K562 (cell line): ENCODE measurements at regions not wholly inside any gene's neighbourhood (a gene's known extent, or its start where the extent isn't known, plus 50 kb on each side); places are given as distances from the start of the nearest gene placed in this dataset.
A peak's percentile ranks its signal among the peaks of the same experiment; 100 is the strongest.

Source experiments
- BRCA1 ChIP-seq, 2 experiments: fragments of 450-650 bp in 1 of 2; sonication (generic) in 1 of 2; formaldehyde crosslinking in 1 of 2; IDR thresholded peaks; 2 replicates each; pipeline versions ENCODE4 v1.5.0 to v1.6.1; 2017 to 2020; ENCODE audit warnings: mild to moderate bottlenecking in 1 of 2, missing genetic modification reagents in 1 of 2
- CBFA2T2 ChIP-seq: fragments of 450-650 bp; conservative IDR thresholded peaks from 2 replicates; pipeline ENCODE4 v1.6.1; 2017; ENCODE audit warnings: mild to moderate bottlenecking
- CXXC5 ChIP-seq: fragments of 250-450 bp; sonication (Bioruptor Pico); IDR thresholded peaks from 2 replicates; pipeline ENCODE4 v1.8.0; 2022; ENCODE audit warnings: inconsistent platforms, mild to moderate bottlenecking, moderate library complexity
- ELF1 ChIP-seq: fragments of 200-800 bp; sonication (Bioruptor generic); IDR thresholded peaks from 2 replicates; pipeline ENCODE4 v1.6.1; 2016; ENCODE audit warnings: missing genetic modification characterization, missing compliant biosample characterization
- HMG20A ChIP-seq: fragments of 450-650 bp; formaldehyde crosslinking; conservative IDR thresholded peaks from 2 replicates; pipeline ENCODE4 v1.4.0; 2020; ENCODE audit warnings: mild to moderate bottlenecking, mixed read lengths
- PKNOX1 ChIP-seq: fragments of 450-650 bp; IDR thresholded peaks from 2 replicates; pipeline ENCODE4 v1.6.1; 2016
- RAD21 ChIP-seq, 2 experiments: fragments of 250-450 bp in 1 of 2; fragments of 450-650 bp in 1 of 2; sonication (Bioruptor Pico) in 1 of 2; formaldehyde crosslinking in 1 of 2; IDR thresholded peaks in 1 of 2; conservative IDR thresholded peaks in 1 of 2; 2 replicates each; pipeline versions ENCODE4 v1.4.0 to v1.8.0; 2020 to 2022; ENCODE audit warnings: mild to moderate bottlenecking in 2 of 2, moderate library complexity in 1 of 2
- SMC3 ChIP-seq: conservative IDR thresholded peaks from 2 replicates; pipeline ENCODE4 v1.6.1; 2011; ENCODE audit warnings: low read depth, low read length, improper control_type of control experiment; ENCODE audit not compliant: insufficient read depth
- SRSF7 ChIP-seq: fragments of 200-400 bp; formaldehyde crosslinking; optimal IDR thresholded peaks from 2 replicates; pipeline ENCODE3; 2017; ENCODE audit warnings: mild to moderate bottlenecking, low read depth, low read length
- ZNF384 ChIP-seq: IDR thresholded peaks from 2 replicates; pipeline ENCODE4 v1.6.1; 2012; ENCODE audit warnings: low read depth, low read length, improper control_type of control experiment

GRCh38 chr12:54723379-54724256 lies 75.5 kb upstream of the DCD start (continued):
- TF ChIP-seq BRCA1 (IDR thresholded peaks at IDR 0.05) (no peak), BRCA1 (CRISPR knock-in tag; IDR thresholded peaks at IDR 0.05) (no peak), CXXC5 (no peak), CBFA2T2 (no peak), SRSF7 (no peak), RAD21 (CRISPR knock-in tag; conservative IDR thresholded peaks at IDR 0.05 in 1 of 2, IDR thresholded peaks at IDR 0.05 in 1 of 2) (peak in 1 of 2 experiments; percentile 37; a peak in 1 of 4 replicates), HMG20A (CRISPR knock-in tag) (no peak), ELF1 (tag) (no peak), ZNF384 (0 out of 2 replicates have a peak, but pooled peaks have one; percentile 36), SMC3 (peak; percentile 39; the same call in 1 of the 2 replicates), PKNOX1 (peak; percentile 21; the same call in 1 of the 2 replicates)
- TF ChIP-seq, all 486 proteins: peak for 7
